ENCODE measurements at regions not wholly inside any gene's neighbourhood (a gene's known extent, or its start where the extent isn't known, plus 50 kb on each side); places are given as distances from the start of the nearest gene placed in this dataset.

GRCh38 chr14:25340882-25341281 is 290.9 kb upstream of the STXBP6 start (continued):
- TF ChIP-seq, protein P1, sequence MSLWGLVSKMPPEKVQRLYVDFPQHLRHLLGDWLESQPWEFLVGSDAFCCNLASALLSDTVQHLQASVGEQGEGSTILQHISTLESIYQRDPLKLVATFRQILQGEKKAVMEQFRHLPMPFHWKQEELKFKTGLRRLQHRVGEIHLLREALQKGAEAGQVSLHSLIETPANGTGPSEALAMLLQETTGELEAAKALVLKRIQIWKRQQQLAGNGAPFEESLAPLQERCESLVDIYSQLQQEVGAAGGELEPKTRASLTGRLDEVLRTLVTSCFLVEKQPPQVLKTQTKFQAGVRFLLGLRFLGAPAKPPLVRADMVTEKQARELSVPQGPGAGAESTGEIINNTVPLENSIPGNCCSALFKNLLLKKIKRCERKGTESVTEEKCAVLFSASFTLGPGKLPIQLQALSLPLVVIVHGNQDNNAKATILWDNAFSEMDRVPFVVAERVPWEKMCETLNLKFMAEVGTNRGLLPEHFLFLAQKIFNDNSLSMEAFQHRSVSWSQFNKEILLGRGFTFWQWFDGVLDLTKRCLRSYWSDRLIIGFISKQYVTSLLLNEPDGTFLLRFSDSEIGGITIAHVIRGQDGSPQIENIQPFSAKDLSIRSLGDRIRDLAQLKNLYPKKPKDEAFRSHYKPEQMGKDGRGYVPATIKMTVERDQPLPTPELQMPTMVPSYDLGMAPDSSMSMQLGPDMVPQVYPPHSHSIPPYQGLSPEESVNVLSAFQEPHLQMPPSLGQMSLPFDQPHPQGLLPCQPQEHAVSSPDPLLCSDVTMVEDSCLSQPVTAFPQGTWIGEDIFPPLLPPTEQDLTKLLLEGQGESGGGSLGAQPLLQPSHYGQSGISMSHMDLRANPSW (CRISPR knock-in tag; IDR thresholded peaks at IDR 0.05; ENCODE audit: borderline replicate concordance), result no peak
- TF ChIP-seq ZNF501 (CRISPR knock-in tag; IDR thresholded peaks at IDR 0.05) (no peak), ZNF629 (CRISPR knock-in tag; conservative IDR thresholded peaks at IDR 0.05) (no peak), NR1H2 (CRISPR knock-in tag; IDR thresholded peaks at IDR 0.05; ENCODE audit: borderline replicate concordance, low read depth) (no peak), RAD51 (IDR thresholded peaks at IDR 0.05; ENCODE audit: borderline replicate concordance) (no peak), ZNF431 (CRISPR knock-in tag; IDR thresholded peaks at IDR 0.05; ENCODE audit: borderline replicate concordance, low read depth) (no peak), PAXIP1 (CRISPR knock-in tag; conservative IDR thresholded peaks at IDR 0.05) (peak; percentile 87), MLXIP (CRISPR knock-in tag; IDR thresholded peaks at IDR 0.05; ENCODE audit: borderline replicate concordance) (0 out of 2 replicates have a peak, but pooled peaks have one; percentile 50), THAP9 (CRISPR knock-in tag; IDR thresholded peaks at IDR 0.05; ENCODE audit: borderline replicate concordance) (no peak), ONECUT2 (CRISPR knock-in tag; IDR thresholded peaks at IDR 0.05) (peak; percentile 92)
- TF ChIP-seq, protein P2, sequence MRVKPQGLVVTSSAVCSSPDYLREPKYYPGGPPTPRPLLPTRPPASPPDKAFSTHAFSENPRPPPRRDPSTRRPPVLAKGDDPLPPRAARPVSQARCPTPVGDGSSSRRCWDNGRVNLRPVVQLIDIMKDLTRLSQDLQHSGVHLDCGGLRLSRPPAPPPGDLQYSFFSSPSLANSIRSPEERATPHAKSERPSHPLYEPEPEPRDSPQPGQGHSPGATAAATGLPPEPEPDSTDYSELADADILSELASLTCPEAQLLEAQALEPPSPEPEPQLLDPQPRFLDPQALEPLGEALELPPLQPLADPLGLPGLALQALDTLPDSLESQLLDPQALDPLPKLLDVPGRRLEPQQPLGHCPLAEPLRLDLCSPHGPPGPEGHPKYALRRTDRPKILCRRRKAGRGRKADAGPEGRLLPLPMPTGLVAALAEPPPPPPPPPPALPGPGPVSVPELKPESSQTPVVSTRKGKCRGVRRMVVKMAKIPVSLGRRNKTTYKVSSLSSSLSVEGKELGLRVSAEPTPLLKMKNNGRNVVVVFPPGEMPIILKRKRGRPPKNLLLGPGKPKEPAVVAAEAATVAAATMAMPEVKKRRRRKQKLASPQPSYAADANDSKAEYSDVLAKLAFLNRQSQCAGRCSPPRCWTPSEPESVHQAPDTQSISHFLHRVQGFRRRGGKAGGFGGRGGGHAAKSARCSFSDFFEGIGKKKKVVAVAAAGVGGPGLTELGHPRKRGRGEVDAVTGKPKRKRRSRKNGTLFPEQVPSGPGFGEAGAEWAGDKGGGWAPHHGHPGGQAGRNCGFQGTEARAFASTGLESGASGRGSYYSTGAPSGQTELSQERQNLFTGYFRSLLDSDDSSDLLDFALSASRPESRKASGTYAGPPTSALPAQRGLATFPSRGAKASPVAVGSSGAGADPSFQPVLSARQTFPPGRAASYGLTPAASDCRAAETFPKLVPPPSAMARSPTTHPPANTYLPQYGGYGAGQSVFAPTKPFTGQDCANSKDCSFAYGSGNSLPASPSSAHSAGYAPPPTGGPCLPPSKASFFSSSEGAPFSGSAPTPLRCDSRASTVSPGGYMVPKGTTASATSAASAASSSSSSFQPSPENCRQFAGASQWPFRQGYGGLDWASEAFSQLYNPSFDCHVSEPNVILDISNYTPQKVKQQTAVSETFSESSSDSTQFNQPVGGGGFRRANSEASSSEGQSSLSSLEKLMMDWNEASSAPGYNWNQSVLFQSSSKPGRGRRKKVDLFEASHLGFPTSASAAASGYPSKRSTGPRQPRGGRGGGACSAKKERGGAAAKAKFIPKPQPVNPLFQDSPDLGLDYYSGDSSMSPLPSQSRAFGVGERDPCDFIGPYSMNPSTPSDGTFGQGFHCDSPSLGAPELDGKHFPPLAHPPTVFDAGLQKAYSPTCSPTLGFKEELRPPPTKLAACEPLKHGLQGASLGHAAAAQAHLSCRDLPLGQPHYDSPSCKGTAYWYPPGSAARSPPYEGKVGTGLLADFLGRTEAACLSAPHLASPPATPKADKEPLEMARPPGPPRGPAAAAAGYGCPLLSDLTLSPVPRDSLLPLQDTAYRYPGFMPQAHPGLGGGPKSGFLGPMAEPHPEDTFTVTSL (CRISPR knock-in tag; IDR thresholded peaks at IDR 0.05; ENCODE audit: borderline replicate concordance), result peak; percentile 90

Measured in HepG2 (cell line).